H4 (cell line): ENCODE measurements at regions not wholly inside any gene's neighbourhood (a gene's known extent, or its start where the extent isn't known, plus 50 kb on each side); places are given as distances from the start of the nearest gene placed in this dataset.

Experiments
- DNase-seq: peaks from one replicate; pipeline ENCODE4 v3.0.0-alpha.2; 2015; ENCODE audit warnings: low spot score

- no peak for DNase-seq
Measured at GRCh38 chr6:167643223-167643622, 183.5 kb upstream of the AFDN start.

GRCh38 chr6:167643716-167644115, 183.0 kb upstream of the AFDN start:
- DNase-seq = no peak

- no peak for DNase-seq
Measured at GRCh38 chr6:167644412-167645132, 182.1 kb upstream of the AFDN start.

- DNase-seq = no peak
Measured at GRCh38 chr6:167645368-167645767, 181.3 kb upstream of the AFDN start.

- no peak for DNase-seq
Measured at GRCh38 chr6:167647306-167647705, 179.4 kb upstream of the AFDN start.

GRCh38 chr6:167647737-167648470, 178.8 kb upstream of the AFDN start:
- DNase-seq = no peak

- no peak for DNase-seq
Measured at GRCh38 chr6:167648501-167649278, 178.0 kb upstream of the AFDN start.

- no peak for DNase-seq
Measured at GRCh38 chr6:167649476-167649875, 177.2 kb upstream of the AFDN start.

GRCh38 chr6:167650730-167651317, 175.9 kb upstream of the AFDN start:
- no peak for DNase-seq

GRCh38 chr6:167651318-167652041, 175.2 kb upstream of the AFDN start:
- DNase-seq = no peak

GRCh38 chr6:167652042-167652700, 174.5 kb upstream of the AFDN start:
- no peak for DNase-seq

- no peak for DNase-seq
Measured at GRCh38 chr6:167652701-167653095, 174.0 kb upstream of the AFDN start.

GRCh38 chr6:167653561-167653960, 173.2 kb upstream of the AFDN start:
- no peak for DNase-seq

GRCh38 chr6:167654389-167654788, 172.3 kb upstream of the AFDN start:
- DNase-seq = no peak

GRCh38 chr6:167655174-167655821, 171.4 kb upstream of the AFDN start:
- no peak for DNase-seq

GRCh38 chr6:167658106-167658505, 168.6 kb upstream of the AFDN start:
- DNase-seq = no peak

GRCh38 chr6:167659046-167659445, 167.7 kb upstream of the AFDN start:
- DNase-seq = no peak

- no peak for DNase-seq
Measured at GRCh38 chr6:167660424-167660823, 166.3 kb upstream of the AFDN start.

- no peak for DNase-seq
Measured at GRCh38 chr6:167660944-167661551, 165.7 kb upstream of the AFDN start.

GRCh38 chr6:167661552-167662044, 165.1 kb upstream of the AFDN start:
- no peak for DNase-seq
